SJCRH30 (cell line): ENCODE measurements at regions not wholly inside any gene's neighbourhood (a gene's known extent, or its start where the extent isn't known, plus 50 kb on each side); places are given as distances from the start of the nearest gene placed in this dataset.
A peak's percentile ranks its signal among the peaks of the same experiment; 100 is the strongest.

Experiments used
- DNase-seq, 2 experiments: peaks; one replicate each; pipeline ENCODE4 v3.0.0-alpha.2; 2015 to 2020
- H3K27ac ChIP-seq: fragments of 250-450 bp; sonication (Bioruptor Pico); 2 replicates; pipeline ENCODE4 v1.5.1; 2020; ENCODE audit warnings: mild to moderate bottlenecking, moderate library complexity
- H3K27me3 ChIP-seq: fragments of 250-450 bp; sonication (Bioruptor Pico); 2 replicates; pipeline ENCODE4 v1.5.1; 2020; ENCODE audit warnings: mild to moderate bottlenecking, moderate library complexity
- H3K36me3 ChIP-seq: fragments of 250-450 bp; sonication (Bioruptor Pico); 2 replicates; pipeline ENCODE4 v1.5.1; 2020; ENCODE audit warnings: mild to moderate bottlenecking, moderate library complexity
- H3K4me1 ChIP-seq: fragments of 250-450 bp; sonication (Bioruptor Pico); 2 replicates; pipeline ENCODE4 v1.5.1; 2020; ENCODE audit warnings: mild to moderate bottlenecking, moderate library complexity
- H3K4me3 ChIP-seq: fragments of 250-450 bp; sonication (Bioruptor Pico); 2 replicates; pipeline ENCODE4 v1.5.1; 2020; ENCODE audit warnings: mild to moderate bottlenecking, moderate library complexity
- H3K9me3 ChIP-seq: fragments of 250-450 bp; sonication (Bioruptor Pico); replicated peaks from 2 replicates; pipeline ENCODE4 v1.5.1; 2020; ENCODE audit warnings: mild to moderate bottlenecking, moderate library complexity

DNA sequence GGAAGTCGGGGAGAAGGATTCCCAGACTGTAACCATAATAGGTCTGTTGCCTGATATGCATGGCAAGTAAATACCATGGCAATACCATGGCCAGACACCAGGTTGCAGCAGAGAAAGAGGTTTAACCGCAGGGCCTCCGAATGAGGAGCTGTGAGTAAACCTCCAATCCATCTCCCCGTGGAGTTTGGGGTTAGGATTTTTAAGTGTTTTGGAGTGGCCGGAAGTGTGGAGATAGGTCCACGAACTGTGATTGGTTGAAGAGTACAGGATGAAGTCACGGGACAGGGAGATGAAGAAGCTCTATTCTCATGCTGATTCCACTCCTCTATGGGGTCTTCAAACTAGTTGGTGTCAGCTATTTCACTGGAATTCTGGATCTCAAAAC is 127.9 kb downstream of the ST8SIA2 start:
- H3K27me3 ChIP-seq, result no peaks in the 10 kb centered on the region
- peak; percentile 91 to 98 for DNase-seq
- H3K9me3 ChIP-seq, result no peaks in the 10 kb centered on the region
- peaks cover 10% of the 10 kb centered on the region for H3K4me1 ChIP-seq
- no peak overlapping the region for H3K27ac ChIP-seq
- H3K4me3 ChIP-seq, result no peak overlapping the region
- H3K36me3 ChIP-seq, result no peaks in the 10 kb centered on the region

DNA sequence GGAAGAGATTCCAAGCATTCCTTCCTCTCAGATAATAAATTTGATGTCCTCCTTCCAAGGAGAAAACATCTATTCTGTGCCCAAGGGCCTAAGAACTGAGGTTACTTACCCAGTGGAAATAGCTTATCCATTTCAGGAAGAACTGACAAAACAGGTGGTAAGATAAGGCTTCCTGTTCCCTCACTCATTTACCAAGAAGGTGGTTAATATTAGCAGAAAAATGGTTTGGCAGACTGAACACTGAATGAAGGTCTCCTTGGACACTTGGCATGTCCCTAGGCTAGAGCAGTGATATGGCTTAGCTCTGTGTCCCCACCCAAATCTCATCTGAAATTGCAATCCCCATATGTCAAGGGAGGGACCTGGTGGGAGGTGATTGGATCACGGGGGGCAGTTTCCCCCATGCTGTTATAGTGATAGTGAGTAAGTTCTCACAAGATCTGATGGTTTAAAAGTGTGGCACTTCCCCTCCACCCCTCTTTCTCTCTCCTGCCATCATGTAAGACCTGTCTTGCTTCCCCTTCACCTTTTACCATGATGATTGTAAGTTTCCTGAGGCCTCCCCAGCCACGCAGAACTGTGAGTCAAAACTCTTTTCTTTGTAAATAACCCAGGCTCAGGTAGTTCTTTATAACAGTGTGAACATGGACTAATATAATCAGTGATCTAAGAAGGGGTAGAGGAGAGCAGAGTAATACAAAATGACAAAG is 127.4 kb downstream of the ST8SIA2 start:
- no peaks in the 10 kb centered on the region for H3K36me3 ChIP-seq
- no peak overlapping the region for H3K4me3 ChIP-seq
- no peak for DNase-seq
- H3K27ac ChIP-seq, result no peak overlapping the region
- H3K27me3 ChIP-seq, result no peaks in the 10 kb centered on the region
- peaks cover 10% of the 10 kb centered on the region for H3K4me1 ChIP-seq
- H3K9me3 ChIP-seq, result no peaks in the 10 kb centered on the region

DNA sequence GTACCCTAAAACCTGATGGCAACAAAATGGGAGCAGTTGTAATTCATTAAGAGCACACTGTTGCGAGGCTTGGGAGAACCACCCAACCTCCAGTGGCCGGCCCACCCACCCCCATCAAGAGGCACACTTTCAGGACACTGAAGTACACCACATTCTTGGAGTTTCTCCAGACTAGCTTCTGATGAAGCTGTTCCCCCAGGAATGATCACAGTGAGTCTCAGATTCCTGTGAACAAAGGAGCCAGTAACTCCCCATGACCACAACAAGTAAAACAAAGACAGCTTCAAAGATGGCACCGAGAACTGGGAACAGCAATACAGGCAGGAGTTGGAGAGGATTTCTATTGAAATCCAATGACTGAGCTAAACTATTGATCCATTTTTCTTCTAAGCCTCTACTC is 126.0 kb downstream of the ST8SIA2 start:
- peaks cover 10% of the 10 kb centered on the region for H3K4me1 ChIP-seq
- DNase-seq, result no peak
- H3K36me3 ChIP-seq, result no peaks in the 10 kb centered on the region
- no peaks in the 10 kb centered on the region for H3K27me3 ChIP-seq
- no peak overlapping the region for H3K4me3 ChIP-seq
- H3K9me3 ChIP-seq, result no peaks in the 10 kb centered on the region
- no peak overlapping the region for H3K27ac ChIP-seq
